ENCODE measurements at regions not wholly inside any gene's neighbourhood (a gene's known extent, or its start where the extent isn't known, plus 50 kb on each side); places are given as distances from the start of the nearest gene placed in this dataset.
A peak's percentile ranks its signal among the peaks of the same experiment; 100 is the strongest.

DNA sequence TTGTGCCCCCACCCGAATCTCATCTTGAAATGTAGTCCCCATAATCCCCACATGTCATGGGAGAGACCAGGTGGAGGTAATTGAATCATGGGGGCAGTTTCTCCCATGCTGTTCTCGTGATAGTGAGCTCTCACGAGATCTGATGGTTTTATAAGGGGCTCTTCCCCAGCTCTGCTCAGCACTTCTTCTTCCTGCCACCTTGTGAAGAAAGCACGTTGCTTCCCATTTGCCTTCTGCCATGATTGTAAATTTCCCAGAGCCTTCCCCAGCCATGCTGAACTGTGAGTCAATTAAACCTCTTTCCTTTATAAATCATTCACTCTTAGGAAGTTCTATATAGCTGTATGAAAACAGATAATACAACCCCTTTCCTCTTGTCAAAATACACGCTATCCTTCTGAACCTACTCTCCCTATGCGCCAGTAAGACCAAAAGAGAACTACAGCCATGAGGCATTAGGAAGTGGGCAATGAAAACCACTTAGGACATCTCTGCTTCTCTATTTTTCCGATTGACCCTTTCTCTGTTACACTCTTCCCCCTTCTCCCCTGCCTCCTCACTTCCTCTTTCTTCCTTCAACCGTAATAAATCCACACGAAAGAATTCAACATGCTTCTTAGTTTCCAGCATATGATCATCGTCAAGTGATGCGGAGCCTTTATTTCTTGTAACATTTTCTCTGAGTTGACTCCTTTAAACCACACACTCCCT, 101.2 kb upstream of the WDR11 start:
- Histone ChIP-seq H3K36me3 (no peaks in the 10 kb centered on the region), H3K4me1 (no peaks in the 10 kb centered on the region), H3K4me3 (no peak overlapping the region), H3K27ac (no peak overlapping the region), H3K9me3 (replicated peaks) (no peaks in the 10 kb centered on the region), H3K27me3 (peaks cover 8% of the 10 kb centered on the region; the same call in 1 of the 2 replicates)
- DNase-seq = no peak

DNA sequence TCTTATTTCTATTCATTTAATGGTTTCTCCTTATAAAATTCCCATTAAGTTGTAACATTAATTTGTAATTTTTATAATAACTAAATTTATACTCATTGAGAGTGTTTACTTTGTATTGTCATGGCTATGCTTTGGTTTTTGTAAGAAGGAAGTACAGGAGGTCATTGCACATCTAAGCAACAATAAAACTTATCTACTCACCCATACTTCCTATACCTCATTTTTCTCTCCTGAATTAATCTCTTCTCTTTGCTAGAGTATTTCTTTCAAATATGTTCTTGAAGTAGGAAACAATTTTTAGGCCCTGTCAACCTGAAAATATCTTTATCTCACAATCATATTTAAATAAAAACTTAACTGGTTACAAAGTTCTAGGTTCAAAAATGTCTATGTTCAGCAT, 95.4 kb upstream of the WDR11 start:
- Histone ChIP-seq H3K36me3 (no peaks in the 10 kb centered on the region), H3K27me3 (peaks cover 13% of the 10 kb centered on the region; the same call in 1 of the 2 replicates), H3K9me3 (replicated peaks) (no peaks in the 10 kb centered on the region), H3K27ac (no peak overlapping the region), H3K4me1 (no peaks in the 10 kb centered on the region), H3K4me3 (no peak overlapping the region)
- DNase-seq = no peak

DNA sequence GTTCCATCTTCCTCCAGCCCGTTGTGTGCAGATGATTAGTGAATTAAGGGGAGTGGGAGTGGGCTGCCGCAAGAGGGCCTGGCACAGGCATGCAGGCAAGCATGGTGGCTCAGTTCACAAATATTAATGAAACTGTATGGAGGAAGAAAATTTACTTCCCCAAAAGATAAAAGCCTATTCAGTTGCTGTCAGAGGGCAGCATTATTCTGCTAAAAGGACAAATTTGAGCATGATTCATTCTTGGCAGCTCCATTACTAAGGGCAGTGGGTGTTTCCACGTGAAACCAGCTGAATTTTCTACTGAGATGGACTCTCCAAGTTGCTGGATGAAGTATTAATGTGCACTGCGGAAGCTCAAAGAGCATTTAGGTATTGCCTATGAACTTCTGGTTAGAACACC, 90.9 kb upstream of the WDR11 start:
- no peaks in the 10 kb centered on the region for H3K4me1 ChIP-seq
- H3K9me3 ChIP-seq (replicated peaks) = no peaks in the 10 kb centered on the region
- H3K27me3 ChIP-seq = peaks cover 6% of the 10 kb centered on the region; the same call in 1 of the 2 replicates
- H3K27ac ChIP-seq = no peak overlapping the region
- H3K36me3 ChIP-seq = no peaks in the 10 kb centered on the region
- no peak for DNase-seq
- no peak overlapping the region for H3K4me3 ChIP-seq

DNA sequence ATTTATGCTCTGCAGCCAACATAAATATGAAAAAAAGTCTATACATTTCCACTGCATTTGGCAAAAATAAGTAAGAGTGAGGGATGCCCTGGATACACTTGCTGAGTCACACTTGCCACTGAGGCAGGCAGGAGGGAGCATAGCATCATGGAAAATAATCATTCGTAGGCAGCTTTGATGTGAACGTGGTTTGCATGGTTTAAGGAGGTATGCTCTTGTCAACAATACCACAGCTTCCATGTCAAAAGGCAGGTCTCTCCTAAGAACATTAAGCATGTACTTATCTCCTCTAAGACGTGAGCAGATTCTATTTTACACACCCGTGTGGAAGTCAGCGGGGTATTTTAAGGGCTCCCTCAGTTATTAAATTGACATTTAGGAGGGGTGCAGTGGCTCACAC, 89.2 kb upstream of the WDR11 start:
- DNase-seq = no peak
- no peaks in the 10 kb centered on the region for H3K4me1 ChIP-seq
- no peaks in the 10 kb centered on the region for H3K36me3 ChIP-seq
- peaks cover 11% of the 10 kb centered on the region; the same call in 1 of the 2 replicates for H3K27me3 ChIP-seq
- H3K27ac ChIP-seq = no peak overlapping the region
- no peak overlapping the region for H3K4me3 ChIP-seq
- no peaks in the 10 kb centered on the region; the same call in 1 of the 2 replicates for H3K9me3 ChIP-seq (replicated peaks)

DNA sequence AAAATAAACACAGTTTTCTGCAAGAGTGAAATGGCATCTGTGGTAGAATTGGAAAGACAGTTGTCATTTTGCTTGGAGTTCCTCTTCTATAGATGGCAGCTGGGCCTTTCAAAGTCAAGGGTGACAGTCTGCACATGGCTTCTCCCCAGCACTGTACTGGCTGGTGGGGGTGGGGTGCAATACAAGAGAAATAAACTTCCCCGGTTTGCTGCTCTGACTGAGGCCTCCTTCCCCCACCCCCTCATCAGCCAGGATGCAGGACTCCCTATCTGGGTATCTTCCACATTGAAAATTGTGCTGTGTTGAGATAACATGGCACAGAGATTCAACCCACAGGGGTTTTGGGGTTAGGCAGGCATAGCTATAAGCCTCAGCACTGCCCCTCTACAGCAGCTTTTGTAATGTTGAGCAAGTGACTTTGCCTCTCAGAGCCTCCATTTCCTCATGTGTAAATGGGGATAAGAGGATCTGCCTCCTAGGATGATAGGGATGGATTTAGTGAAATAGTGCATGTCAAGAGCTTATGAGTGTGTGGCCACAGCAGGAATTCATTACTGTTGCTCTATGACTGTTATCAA, 85.8 kb upstream of the WDR11 start:
- H3K4me3 ChIP-seq = no peak overlapping the region
- H3K4me1 ChIP-seq = no peaks in the 10 kb centered on the region
- no peak for DNase-seq
- peaks cover 14% of the 10 kb centered on the region for H3K27me3 ChIP-seq
- H3K36me3 ChIP-seq = no peaks in the 10 kb centered on the region
- no peak overlapping the region for H3K27ac ChIP-seq
- no peaks in the 10 kb centered on the region; the same call in 1 of the 2 replicates for H3K9me3 ChIP-seq (replicated peaks)

DNA sequence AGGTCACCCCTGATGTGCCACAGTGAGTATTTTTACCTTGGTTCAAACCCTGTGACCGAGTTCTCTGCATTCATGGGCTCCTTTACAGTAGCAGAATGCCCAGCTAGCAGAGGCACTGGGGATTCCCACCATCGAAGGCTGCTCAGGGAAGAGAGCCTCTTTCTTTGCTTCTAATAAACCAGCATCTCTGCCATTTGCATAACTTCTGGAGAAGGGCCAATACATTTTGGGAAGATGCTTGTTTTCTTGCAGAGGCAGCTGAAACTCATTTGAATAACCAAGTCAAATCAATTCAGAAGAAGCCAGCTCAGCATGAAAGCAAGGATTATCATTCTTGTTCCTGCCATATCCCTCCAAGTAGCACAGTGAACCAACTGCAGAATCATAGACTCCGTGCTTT, 82.9 kb upstream of the WDR11 start:
- no peak overlapping the region for H3K27ac ChIP-seq

DNA sequence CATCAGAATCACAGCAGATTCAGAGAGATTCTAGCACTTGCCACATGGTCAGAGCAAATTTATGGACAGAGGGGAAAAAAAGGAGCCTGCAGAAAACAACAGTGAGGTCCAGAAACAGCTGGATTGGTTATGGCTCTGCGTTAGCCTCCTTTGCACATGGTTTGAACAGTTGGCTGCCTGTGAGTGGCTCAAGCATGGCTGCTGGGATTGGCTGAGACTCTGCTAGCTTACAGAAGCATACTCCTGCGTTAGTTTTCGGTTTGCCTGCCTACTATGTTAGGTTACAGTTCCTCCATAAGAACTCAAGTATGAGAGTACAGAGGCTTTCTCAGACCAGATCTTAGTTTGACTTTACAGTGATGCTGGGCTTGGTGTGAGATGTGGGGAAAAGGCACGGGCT, 80.7 kb upstream of the WDR11 start:
- peak in 1 of 2 experiments; percentile 41 for DNase-seq
- Histone ChIP-seq H3K4me3 (no peak overlapping the region), H3K36me3 (no peaks in the 10 kb centered on the region), H3K27me3 (peaks cover 51% of the 10 kb centered on the region), H3K27ac (no peak overlapping the region), H3K4me1 (no peaks in the 10 kb centered on the region), H3K9me3 (replicated peaks) (no peaks in the 10 kb centered on the region; the same call in 1 of the 2 replicates)

More for the DNA sequence above, 82.9 kb upstream of the WDR11 start:
- Histone ChIP-seq H3K4me3 (no peak overlapping the region), H3K27me3 (peaks cover 39% of the 10 kb centered on the region), H3K36me3 (no peaks in the 10 kb centered on the region), H3K4me1 (no peaks in the 10 kb centered on the region), H3K9me3 (replicated peaks) (no peaks in the 10 kb centered on the region; the same call in 1 of the 2 replicates)
- no peak for DNase-seq

DNA sequence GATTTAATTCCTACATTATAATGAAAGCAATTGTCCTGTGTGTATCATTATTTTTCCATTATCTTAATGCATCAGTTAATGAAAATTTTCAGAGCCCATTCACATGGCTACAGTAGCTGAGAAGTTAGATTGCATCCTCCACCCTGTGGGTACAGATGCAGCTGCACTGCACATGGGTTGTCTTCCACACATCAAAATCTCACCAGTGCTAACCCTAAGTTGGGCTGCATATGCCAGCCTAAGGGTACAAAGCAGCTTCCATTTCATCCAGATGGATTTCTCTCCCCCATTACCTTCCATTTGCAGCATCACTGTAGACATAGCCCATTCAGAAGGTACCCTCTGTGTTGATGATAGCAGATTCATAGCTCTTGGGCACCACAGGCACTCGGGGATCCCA, 74.7 kb upstream of the WDR11 start:
- Histone ChIP-seq H3K4me1 (no peaks in the 10 kb centered on the region), H3K27ac (no peak overlapping the region), H3K9me3 (replicated peaks) (no peaks in the 10 kb centered on the region), H3K36me3 (no peaks in the 10 kb centered on the region), H3K4me3 (no peak overlapping the region), H3K27me3 (peaks cover 53% of the 10 kb centered on the region)
- DNase-seq = no peak

DNA sequence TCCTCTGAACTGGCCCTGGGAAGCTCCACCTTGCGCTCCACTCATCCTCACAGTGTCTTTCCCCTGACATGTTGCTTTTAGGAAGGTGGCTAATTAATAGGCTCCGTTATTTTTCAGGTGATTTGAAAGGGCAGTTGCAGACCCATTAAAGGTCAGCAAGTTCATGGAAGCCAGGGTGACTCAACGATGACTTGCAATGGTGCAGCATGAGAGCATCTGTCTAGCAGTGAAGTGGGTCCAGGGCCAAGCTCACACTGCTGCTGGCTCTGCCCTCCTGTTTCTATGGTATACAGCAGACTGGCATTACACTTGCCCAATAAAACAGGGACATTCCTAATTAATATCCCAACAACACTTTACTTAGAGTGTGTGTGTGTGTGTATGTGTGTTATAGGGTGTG, 68.8 kb upstream of the WDR11 start:
- no peaks in the 10 kb centered on the region for H3K4me1 ChIP-seq
- H3K27ac ChIP-seq = no peak overlapping the region
- peaks cover 19% of the 10 kb centered on the region for H3K27me3 ChIP-seq
- no peak overlapping the region for H3K4me3 ChIP-seq
- H3K9me3 ChIP-seq (replicated peaks) = no peaks in the 10 kb centered on the region
- no peak for DNase-seq
- H3K36me3 ChIP-seq = no peaks in the 10 kb centered on the region

DNA sequence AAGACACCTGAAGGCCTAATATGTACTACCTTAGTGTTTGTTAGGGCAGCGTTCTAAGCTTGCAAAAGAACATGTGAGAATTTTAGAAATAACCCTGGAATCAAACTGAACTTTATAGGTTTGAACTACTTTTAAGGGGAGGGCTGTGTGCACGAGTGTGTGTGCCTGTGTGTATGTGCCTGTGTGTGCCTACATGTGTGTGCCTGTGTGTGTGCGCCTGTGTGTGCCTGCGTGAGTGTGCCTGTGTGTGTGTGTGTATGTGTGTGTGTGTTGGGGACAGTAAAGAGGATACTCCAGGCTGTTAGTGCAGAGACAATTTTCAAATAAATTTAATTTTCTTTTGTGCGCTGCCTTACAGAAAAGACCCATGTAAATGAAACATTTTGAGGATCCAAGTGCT, 68.1 kb upstream of the WDR11 start:
- Histone ChIP-seq H3K36me3 (no peaks in the 10 kb centered on the region), H3K4me1 (no peaks in the 10 kb centered on the region), H3K4me3 (no peak overlapping the region), H3K9me3 (replicated peaks) (no peaks in the 10 kb centered on the region), H3K27ac (no peak overlapping the region), H3K27me3 (peaks cover 12% of the 10 kb centered on the region; the same call in 1 of the 2 replicates)
- no peak for DNase-seq

DNA sequence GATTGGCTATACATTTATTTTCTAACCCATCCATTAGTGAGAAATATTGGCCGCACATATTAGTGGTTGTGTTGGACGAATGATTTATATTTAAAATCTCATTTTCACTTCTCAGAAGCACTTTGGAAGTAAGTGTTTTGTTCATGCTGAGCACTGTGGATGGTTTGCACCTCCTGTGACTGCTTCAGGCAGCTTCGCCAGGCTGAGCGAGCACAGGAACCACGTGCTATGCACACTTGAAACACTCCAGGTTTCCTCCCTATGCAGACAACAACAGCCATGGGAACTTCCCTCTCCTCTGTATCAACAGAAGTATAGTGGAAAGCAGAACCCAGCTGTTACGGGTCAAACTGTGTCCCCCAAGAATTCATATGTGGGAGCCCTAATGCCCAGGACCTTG, 67.3 kb upstream of the WDR11 start:
- no peak for DNase-seq

DNA sequence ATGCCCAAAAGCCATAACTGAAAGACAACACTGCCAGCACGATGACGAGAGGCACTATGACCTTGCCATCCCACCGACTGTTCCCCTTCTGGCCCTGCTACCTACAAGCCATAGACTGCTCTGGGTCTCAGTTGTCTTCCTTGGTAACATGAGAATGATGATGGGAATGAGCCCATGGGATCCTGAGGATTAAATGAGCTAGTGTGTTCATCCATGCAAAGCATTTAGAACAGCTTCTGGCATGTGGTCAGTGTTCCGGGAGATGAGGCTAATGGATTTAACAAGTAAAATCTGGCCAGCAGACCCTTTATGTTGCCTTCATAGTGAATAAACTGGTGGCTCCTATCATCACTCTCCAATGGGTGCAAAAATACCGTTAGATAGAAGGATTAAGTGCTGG, 62.4 kb upstream of the WDR11 start:
- H3K4me3 ChIP-seq = no peak overlapping the region
- DNase-seq = peak in 1 of 2 experiments; percentile 51
- H3K36me3 ChIP-seq = no peaks in the 10 kb centered on the region
- H3K27me3 ChIP-seq = no peaks in the 10 kb centered on the region
- no peaks in the 10 kb centered on the region for H3K9me3 ChIP-seq (replicated peaks)
- H3K27ac ChIP-seq = no peak overlapping the region
- no peaks in the 10 kb centered on the region for H3K4me1 ChIP-seq

More for the DNA sequence above, 67.3 kb upstream of the WDR11 start:
- H3K4me3 ChIP-seq = no peak overlapping the region
- no peak overlapping the region for H3K27ac ChIP-seq
- H3K36me3 ChIP-seq = no peaks in the 10 kb centered on the region
- peaks cover 5% of the 10 kb centered on the region; the same call in 1 of the 2 replicates for H3K27me3 ChIP-seq
- no peaks in the 10 kb centered on the region for H3K4me1 ChIP-seq
- no peaks in the 10 kb centered on the region for H3K9me3 ChIP-seq (replicated peaks)

DNA sequence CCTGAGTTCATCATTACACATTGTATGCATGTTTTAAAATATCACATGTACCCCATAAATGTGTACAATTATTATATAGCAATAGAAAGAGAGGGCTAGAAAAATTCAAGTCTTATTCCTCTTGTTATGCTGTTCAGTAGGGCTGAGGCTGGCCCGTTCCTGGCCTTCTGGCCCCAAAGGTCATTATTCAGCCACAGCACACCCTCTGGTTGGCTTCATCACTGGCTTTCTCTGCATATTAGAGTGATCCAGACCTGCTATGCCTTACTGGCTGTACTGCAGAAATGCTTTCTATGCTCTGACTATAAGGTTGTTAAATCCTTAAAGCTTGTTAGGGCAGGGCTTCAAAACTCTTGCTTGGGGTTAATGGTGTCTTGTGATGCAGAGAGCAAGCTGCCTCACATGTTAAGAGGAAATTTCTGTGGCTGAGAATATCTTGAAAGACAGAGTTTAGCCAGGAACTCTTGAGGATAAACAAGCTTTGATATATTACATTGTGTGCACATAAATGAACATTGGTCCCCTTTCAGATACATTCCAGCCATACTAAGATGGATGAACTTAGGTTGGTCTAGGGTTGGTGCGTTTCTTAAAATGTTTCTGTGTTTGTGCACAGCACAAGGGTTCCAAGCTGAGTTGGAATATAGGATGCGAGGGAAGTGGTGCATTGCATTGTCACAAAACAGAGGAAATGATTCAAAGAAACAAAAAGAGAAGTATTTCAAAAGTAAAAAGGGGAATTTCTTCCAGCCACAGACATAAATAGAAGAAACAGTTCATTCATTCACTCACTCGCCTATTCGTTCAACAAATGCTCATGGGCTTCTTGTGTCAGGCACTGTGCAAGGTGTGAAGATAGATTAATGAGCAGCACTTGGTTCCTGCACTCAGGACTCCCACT, 61.6 kb upstream of the WDR11 start:
- Histone ChIP-seq H3K27me3 (no peaks in the 10 kb centered on the region), H3K27ac (no peak overlapping the region), H3K4me1 (no peaks in the 10 kb centered on the region), H3K4me3 (no peak overlapping the region), H3K36me3 (no peaks in the 10 kb centered on the region), H3K9me3 (replicated peaks) (no peaks in the 10 kb centered on the region)
- no peak for DNase-seq

DNA sequence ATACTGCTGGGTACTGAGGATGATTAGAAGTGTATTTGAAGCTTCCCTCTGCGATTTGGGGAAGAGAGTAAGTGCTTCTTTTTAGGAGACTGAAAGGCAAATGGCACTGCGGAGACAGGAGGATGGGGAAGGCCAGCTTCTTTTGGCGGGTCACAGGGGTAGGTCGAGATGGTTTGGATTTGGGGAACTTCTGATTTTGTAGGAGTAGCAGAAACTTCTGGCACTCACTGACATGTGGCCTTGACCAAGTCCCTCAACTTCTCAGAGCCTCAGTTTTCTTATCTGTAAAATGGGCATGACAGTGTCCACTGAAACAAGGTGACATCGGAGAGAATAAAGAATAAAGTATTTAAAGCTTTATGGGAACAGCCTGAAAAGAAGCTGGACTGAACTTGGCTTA, 59.8 kb upstream of the WDR11 start:
- Histone ChIP-seq H3K9me3 (replicated peaks) (no peaks in the 10 kb centered on the region), H3K36me3 (no peaks in the 10 kb centered on the region)

DNA sequence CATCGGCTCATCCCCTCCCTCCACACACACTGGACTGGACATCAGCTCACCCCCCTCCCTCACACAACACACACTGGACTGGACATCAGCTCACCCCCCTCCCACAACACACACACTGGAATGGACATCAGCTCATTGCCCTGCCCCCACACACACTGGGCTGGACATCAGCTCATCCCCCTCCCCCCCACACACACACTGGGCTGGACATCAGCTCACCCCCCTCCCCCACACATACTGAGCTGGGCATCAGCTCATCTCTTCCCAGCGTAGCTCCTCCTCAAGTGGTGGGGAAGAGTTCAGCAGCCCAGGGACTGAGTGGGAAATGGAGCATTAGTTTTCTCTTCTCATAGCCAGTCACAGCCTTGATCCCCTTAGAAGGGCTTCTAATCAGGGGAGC, 58.1 kb upstream of the WDR11 start:
- no peak overlapping the region for H3K4me3 ChIP-seq
- H3K36me3 ChIP-seq = no peaks in the 10 kb centered on the region
- H3K27me3 ChIP-seq = no peaks in the 10 kb centered on the region
- H3K27ac ChIP-seq = no peak overlapping the region
- no peak for DNase-seq
- no peaks in the 10 kb centered on the region for H3K9me3 ChIP-seq (replicated peaks)
- no peaks in the 10 kb centered on the region for H3K4me1 ChIP-seq

More for the DNA sequence above, 59.8 kb upstream of the WDR11 start:
- no peak overlapping the region for H3K4me3 ChIP-seq
- H3K27me3 ChIP-seq = no peaks in the 10 kb centered on the region
- H3K27ac ChIP-seq = no peak overlapping the region
- no peaks in the 10 kb centered on the region for H3K4me1 ChIP-seq
- DNase-seq = no peak
